Astrocyte (in vitro differentiated cells and primary cell): ENCODE measurements at regions not wholly inside any gene's neighbourhood (a gene's known extent, or its start where the extent isn't known, plus 50 kb on each side); places are given as distances from the start of the nearest gene placed in this dataset.

Source experiments
- DNase-seq: peaks from one replicate; pipeline ENCODE4 v3.0.0-alpha.2; 2010; ENCODE audit warnings: low read depth
- FAIRE-seq: peaks from 2 replicates; lab custom pipeline; 2011; peaks lifted over from hg19 to GRCh38; lab: Jason Lieb, UNC
- H2AFZ ChIP-seq: 2 replicates; pipeline ENCODE4 v1.6.0; 2012; ENCODE audit warnings: low read depth, low read length, inconsistent platforms
- H3K27ac ChIP-seq: 2 replicates; pipeline ENCODE4 v1.5.1; 2011; ENCODE audit warnings: low read depth, low read length, inconsistent platforms
- H3K27me3 ChIP-seq: 2 replicates; pipeline ENCODE4 v1.6.0; 2011; ENCODE audit warnings: low read length, inconsistent platforms; ENCODE audit not compliant: insufficient read depth
- H3K36me3 ChIP-seq: 2 replicates; pipeline ENCODE4 v1.5.1; 2011; ENCODE audit warnings: low read length, inconsistent platforms; ENCODE audit not compliant: insufficient read depth
- H3K4me1 ChIP-seq: 2 replicates; pipeline ENCODE4 v1.5.1; 2011; ENCODE audit warnings: low read length, inconsistent platforms; ENCODE audit not compliant: insufficient read depth
- H3K4me2 ChIP-seq: 2 replicates; pipeline ENCODE4 v1.6.0; 2012; ENCODE audit warnings: low read length, inconsistent platforms
- H3K4me3 ChIP-seq: 2 replicates; pipeline ENCODE4 v1.5.1; 2011; ENCODE audit warnings: low read depth, mild to moderate bottlenecking, low read length, inconsistent platforms; ENCODE audit not compliant: insufficient read depth
- H3K79me2 ChIP-seq: 2 replicates; pipeline ENCODE4 v1.6.0; 2012; ENCODE audit warnings: mild to moderate bottlenecking, low read length, inconsistent platforms; ENCODE audit not compliant: insufficient read depth
- H3K9ac ChIP-seq: 2 replicates; pipeline ENCODE4 v1.6.0; 2012; ENCODE audit warnings: mild to moderate bottlenecking, low read length, inconsistent platforms
- H3K9me3 ChIP-seq: 2 replicates; pipeline ENCODE4 v1.5.1; 2012; ENCODE audit warnings: low read depth, mild to moderate bottlenecking, low read length, inconsistent platforms; ENCODE audit not compliant: insufficient read depth
- H4K20me1 ChIP-seq: 2 replicates; pipeline ENCODE4 v1.6.0; 2012; ENCODE audit warnings: low read length, inconsistent platforms; ENCODE audit not compliant: insufficient read depth
- H3K27ac Mint-ChIP-seq: one replicate; pipeline ENCODE4 v1.8.0; 2021; ENCODE audit warnings: mild to moderate bottlenecking, mixed read lengths; ENCODE audit not compliant: unreplicated experiment
- H3K27me3 Mint-ChIP-seq: one replicate; pipeline ENCODE4 v1.8.0; 2021; ENCODE audit warnings: low read depth, mixed read lengths; ENCODE audit not compliant: unreplicated experiment
- H3K36me3 Mint-ChIP-seq: one replicate; pipeline ENCODE4 v1.8.0; 2021; ENCODE audit warnings: low read depth, mixed read lengths; ENCODE audit not compliant: unreplicated experiment
- H3K4me1 Mint-ChIP-seq: one replicate; pipeline ENCODE4 v1.8.0; 2021; ENCODE audit warnings: low read depth, mixed read lengths; ENCODE audit not compliant: unreplicated experiment
- H3K4me3 Mint-ChIP-seq: one replicate; pipeline ENCODE4 v1.8.0; 2021; ENCODE audit warnings: mild to moderate bottlenecking, moderate library complexity, mixed read lengths; ENCODE audit not compliant: unreplicated experiment
- H3K9me3 Mint-ChIP-seq: one replicate; pipeline ENCODE4 v1.8.0; 2021; ENCODE audit warnings: mild to moderate bottlenecking, mixed read lengths; ENCODE audit not compliant: unreplicated experiment
- CTCF ChIP-seq: IDR thresholded peaks from 2 replicates; pipeline ENCODE4 v1.5.1; 2011; ENCODE audit warnings: low read depth, mild to moderate bottlenecking, inconsistent platforms, low read length, moderate library complexity; ENCODE audit not compliant: insufficient read depth
- EZH2 ChIP-seq: IDR thresholded peaks from 2 replicates; pipeline ENCODE4 v1.6.1; 2012; ENCODE audit warnings: mild to moderate bottlenecking, low read length, inconsistent platforms; ENCODE audit not compliant: insufficient read depth

- no peak for FAIRE-seq
- Histone ChIP-seq H3K36me3 (no peaks in the 10 kb centered on the region), H3K79me2 (no peaks in the 10 kb centered on the region), H3K27me3 (no peaks in the 10 kb centered on the region), H4K20me1 (no peaks in the 10 kb centered on the region), H3K27ac (no peak overlapping the region), H2AFZ (no peak overlapping the region), H3K4me1 (no peaks in the 10 kb centered on the region), H3K4me2 (no peak overlapping the region), H3K4me3 (no peak overlapping the region), H3K9ac (no peak overlapping the region), H3K9me3 (no peaks in the 10 kb centered on the region)
- no peak for DNase-seq
- H3K9me3 Mint-ChIP-seq, result no peaks in the 10 kb centered on the region
- no peak overlapping the region for H3K4me3 Mint-ChIP-seq
- no peak for TF ChIP-seq CTCF
- no peak for TF ChIP-seq EZH2
- H3K27me3 Mint-ChIP-seq, result no peaks in the 10 kb centered on the region
- H3K27ac Mint-ChIP-seq, result no peak overlapping the region
- H3K36me3 Mint-ChIP-seq, result no peaks in the 10 kb centered on the region
- peaks cover 38% of the 10 kb centered on the region for H3K4me1 Mint-ChIP-seq
Measured at GRCh38 chr21:18151046-18151445, 93.6 kb upstream of the CHODL start.

GRCh38 chr21:18148401-18148800 is 96.2 kb upstream of the CHODL start:
- Histone ChIP-seq H3K9me3 (no peaks in the 10 kb centered on the region), H3K27ac (no peak overlapping the region), H3K9ac (no peak overlapping the region), H3K36me3 (no peaks in the 10 kb centered on the region), H3K79me2 (no peaks in the 10 kb centered on the region), H3K4me2 (no peak overlapping the region), H3K27me3 (no peaks in the 10 kb centered on the region), H3K4me1 (no peaks in the 10 kb centered on the region), H4K20me1 (no peaks in the 10 kb centered on the region), H3K4me3 (no peak overlapping the region), H2AFZ (no peak overlapping the region)
- H3K36me3 Mint-ChIP-seq, result no peaks in the 10 kb centered on the region
- H3K4me3 Mint-ChIP-seq, result no peak overlapping the region
- H3K4me1 Mint-ChIP-seq, result peaks cover 19% of the 10 kb centered on the region
- H3K27ac Mint-ChIP-seq, result no peak overlapping the region
- FAIRE-seq (no peak), DNase-seq (no peak)
- no peak for TF ChIP-seq CTCF
- no peak for TF ChIP-seq EZH2
- H3K9me3 Mint-ChIP-seq, result no peaks in the 10 kb centered on the region
- H3K27me3 Mint-ChIP-seq, result no peaks in the 10 kb centered on the region

GRCh38 chr21:18147678-18148077 is 97.0 kb upstream of the CHODL start:
- Mint-ChIP-seq H3K4me1 (peaks cover 13% of the 10 kb centered on the region), H3K9me3 (no peaks in the 10 kb centered on the region), H3K27me3 (no peaks in the 10 kb centered on the region), H3K4me3 (no peak overlapping the region), H3K27ac (no peak overlapping the region), H3K36me3 (no peaks in the 10 kb centered on the region)
- Histone ChIP-seq H2AFZ (no peak overlapping the region), H3K27me3 (no peaks in the 10 kb centered on the region), H4K20me1 (no peaks in the 10 kb centered on the region), H3K9me3 (no peaks in the 10 kb centered on the region), H3K4me1 (no peaks in the 10 kb centered on the region), H3K4me3 (no peak overlapping the region), H3K9ac (no peak overlapping the region), H3K36me3 (no peaks in the 10 kb centered on the region), H3K79me2 (no peaks in the 10 kb centered on the region), H3K27ac (no peak overlapping the region), H3K4me2 (no peak overlapping the region)
- no peak for FAIRE-seq
- DNase-seq, result no peak
- TF ChIP-seq EZH2 (no peak), CTCF (no peak)
